GM19043 (cell line): ENCODE measurements at regions not wholly inside any gene's neighbourhood (a gene's known extent, or its start where the extent isn't known, plus 50 kb on each side); places are given as distances from the start of the nearest gene placed in this dataset.
"Not testable (repeated sequence)": the region's sequence is repeated elsewhere in the genome, so short reads cannot be mapped to it uniquely, and the experiment has no call there.

Source experiments
- ATAC-seq: cut with Tn5 transposase; IDR thresholded peaks from one replicate; pipeline ENCODE4 v1.9.1; 2021; ENCODE audit warnings: low read depth; ENCODE audit not compliant: unreplicated experiment

GRCh38 chr17:73910206-73910605 lies 266.0 kb upstream of the SDK2 start:
- ATAC-seq, result no peak

- no peak for ATAC-seq
Measured at GRCh38 chr17:73910821-73911515, 266.7 kb upstream of the SDK2 start.

GRCh38 chr17:73911726-73912372 lies 267.6 kb upstream of the SDK2 start:
- no peak for ATAC-seq

- ATAC-seq, result no peak
Measured at GRCh38 chr17:73912373-73912746, 268.1 kb upstream of the SDK2 start.

GRCh38 chr17:73914536-73915274 lies 270.5 kb upstream of the SDK2 start:
- no peak for ATAC-seq

GRCh38 chr17:73919033-73919432 lies 274.8 kb upstream of the SDK2 start:
- ATAC-seq, result not testable (repeated sequence)

GRCh38 chr17:73921306-73921705 lies 277.1 kb upstream of the SDK2 start:
- no peak for ATAC-seq

GRCh38 chr17:73924114-73924908 lies 279.2 kb upstream of the RPL38 start:
- ATAC-seq, result no peak

- no peak for ATAC-seq
Measured at GRCh38 chr17:73924909-73925186, 278.6 kb upstream of the RPL38 start.

- ATAC-seq, result no peak
Measured at GRCh38 chr17:73929860-73930430, 273.5 kb upstream of the RPL38 start.

GRCh38 chr17:73932216-73932749 lies 271.2 kb upstream of the RPL38 start:
- no peak for ATAC-seq

- no peak for ATAC-seq
Measured at GRCh38 chr17:73933164-73933766, 270.2 kb upstream of the RPL38 start.

- ATAC-seq, result no peak
Measured at GRCh38 chr17:73933871-73934270, 269.6 kb upstream of the RPL38 start.

GRCh38 chr17:73934696-73935095 lies 268.8 kb upstream of the RPL38 start:
- no peak for ATAC-seq

GRCh38 chr17:73936908-73937627 lies 266.4 kb upstream of the RPL38 start:
- ATAC-seq, result no peak

GRCh38 chr17:73938706-73939105 lies 264.8 kb upstream of the RPL38 start:
- ATAC-seq, result no peak

GRCh38 chr17:73939806-73940205 lies 263.7 kb upstream of the RPL38 start:
- no peak for ATAC-seq

GRCh38 chr17:73940511-73940910 lies 263.0 kb upstream of the RPL38 start:
- no peak for ATAC-seq

- ATAC-seq, result no peak
Measured at GRCh38 chr17:73941919-73942530, 261.5 kb upstream of the RPL38 start.
